Type B pancreatic cell (in vitro differentiated cells): ENCODE measurements at regions not wholly inside any gene's neighbourhood (a gene's known extent, or its start where the extent isn't known, plus 50 kb on each side); places are given as distances from the start of the nearest gene placed in this dataset.

Source experiments
- DNase-seq: peaks from one replicate; pipeline ENCODE4 v3.0.0; 2021; ENCODE audit warnings: mixed read lengths; ENCODE audit not compliant: unreplicated experiment; ENCODE audit errors: extremely low spot score
- H3K27ac Mint-ChIP-seq: 2 replicates; pipeline ENCODE4 v1.8.0; 2021; ENCODE audit warnings: mild to moderate bottlenecking, mixed read lengths
- H3K27me3 Mint-ChIP-seq: 2 replicates; pipeline ENCODE4 v1.8.0; 2021; ENCODE audit warnings: mixed read lengths
- H3K36me3 Mint-ChIP-seq: 2 replicates; pipeline ENCODE4 v1.8.0; 2021; ENCODE audit warnings: mixed read lengths
- H3K4me1 Mint-ChIP-seq: one replicate; pipeline ENCODE4 v1.8.0; 2021; ENCODE audit warnings: mixed read lengths; ENCODE audit not compliant: unreplicated experiment
- H3K4me3 Mint-ChIP-seq: 2 replicates; pipeline ENCODE4 v1.8.0; 2021; ENCODE audit warnings: mild to moderate bottlenecking, mixed read lengths
- H3K9me3 Mint-ChIP-seq: 2 replicates; pipeline ENCODE4 v1.8.0; 2021; ENCODE audit warnings: mixed read lengths
- TF ChIP-seq, protein P1 (sequence below): fragments of 200-600 bp; sonication (generic); conservative IDR thresholded peaks from 2 replicates; pipeline ENCODE4 v1.5.0; 2021; ENCODE audit warnings: antibody characterized with exemption, mild to moderate bottlenecking

DNA sequence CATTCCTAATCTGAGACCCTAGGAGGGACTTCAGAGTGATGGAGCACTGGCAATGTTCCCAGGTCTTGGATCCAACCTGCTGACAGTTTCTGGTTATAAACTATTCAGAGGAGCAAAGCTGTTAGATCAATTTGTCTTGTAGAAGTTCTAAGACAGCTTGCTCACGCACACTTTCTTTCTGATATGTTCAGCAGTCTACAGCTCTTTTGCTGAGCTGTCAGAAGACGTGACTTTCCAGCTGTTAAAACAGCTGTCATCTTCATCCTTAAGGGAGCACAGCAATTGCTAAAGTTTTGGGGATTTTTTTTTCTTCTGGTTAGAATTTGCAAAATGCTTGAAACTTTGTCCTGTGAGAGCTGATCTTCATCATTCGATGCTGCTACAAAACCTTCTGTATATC lies 823.1 kb downstream of the SORCS1 start:
- DNase-seq = no peak
- H3K27ac Mint-ChIP-seq = no peak overlapping the region
- TF ChIP-seq, protein P1, sequence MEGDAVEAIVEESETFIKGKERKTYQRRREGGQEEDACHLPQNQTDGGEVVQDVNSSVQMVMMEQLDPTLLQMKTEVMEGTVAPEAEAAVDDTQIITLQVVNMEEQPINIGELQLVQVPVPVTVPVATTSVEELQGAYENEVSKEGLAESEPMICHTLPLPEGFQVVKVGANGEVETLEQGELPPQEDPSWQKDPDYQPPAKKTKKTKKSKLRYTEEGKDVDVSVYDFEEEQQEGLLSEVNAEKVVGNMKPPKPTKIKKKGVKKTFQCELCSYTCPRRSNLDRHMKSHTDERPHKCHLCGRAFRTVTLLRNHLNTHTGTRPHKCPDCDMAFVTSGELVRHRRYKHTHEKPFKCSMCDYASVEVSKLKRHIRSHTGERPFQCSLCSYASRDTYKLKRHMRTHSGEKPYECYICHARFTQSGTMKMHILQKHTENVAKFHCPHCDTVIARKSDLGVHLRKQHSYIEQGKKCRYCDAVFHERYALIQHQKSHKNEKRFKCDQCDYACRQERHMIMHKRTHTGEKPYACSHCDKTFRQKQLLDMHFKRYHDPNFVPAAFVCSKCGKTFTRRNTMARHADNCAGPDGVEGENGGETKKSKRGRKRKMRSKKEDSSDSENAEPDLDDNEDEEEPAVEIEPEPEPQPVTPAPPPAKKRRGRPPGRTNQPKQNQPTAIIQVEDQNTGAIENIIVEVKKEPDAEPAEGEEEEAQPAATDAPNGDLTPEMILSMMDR = no peak
- H3K4me3 Mint-ChIP-seq = no peak overlapping the region
- peaks cover 6% of the 10 kb centered on the region for H3K27me3 Mint-ChIP-seq
- H3K4me1 Mint-ChIP-seq = no peaks in the 10 kb centered on the region
- no peaks in the 10 kb centered on the region for H3K36me3 Mint-ChIP-seq
- H3K9me3 Mint-ChIP-seq = no peaks in the 10 kb centered on the region

- H3K36me3 Mint-ChIP-seq = no peaks in the 10 kb centered on the region
- no peak overlapping the region for H3K27ac Mint-ChIP-seq
- H3K27me3 Mint-ChIP-seq = peaks cover 6% of the 10 kb centered on the region
- TF ChIP-seq, protein P1 = no peak
- no peak for DNase-seq
- no peaks in the 10 kb centered on the region for H3K9me3 Mint-ChIP-seq
- no peaks in the 10 kb centered on the region for H3K4me1 Mint-ChIP-seq
- H3K4me3 Mint-ChIP-seq = no peak overlapping the region
Observed at GRCh38 chr10:106338486-106338885, 826.0 kb downstream of the SORCS1 start.

DNA sequence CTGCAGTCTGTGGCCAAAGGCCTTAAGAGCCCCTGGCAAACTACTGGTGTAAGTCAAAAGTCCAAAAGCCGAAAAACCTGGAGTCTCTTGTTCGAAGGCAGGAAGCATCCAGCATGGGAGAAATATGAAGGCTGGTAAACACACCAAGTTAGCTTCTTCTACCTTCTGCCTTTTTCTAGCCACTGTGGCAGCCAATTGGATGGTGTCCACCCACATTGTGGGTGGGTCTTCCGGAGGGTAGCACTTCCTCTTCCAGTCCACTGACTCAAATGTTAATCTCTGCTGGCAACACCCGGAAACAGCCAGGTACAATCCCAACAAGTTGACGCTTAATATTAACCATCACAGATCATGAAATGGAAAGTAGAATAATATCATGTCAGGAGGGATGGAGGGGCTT lies 827.6 kb downstream of the SORCS1 start:
- TF ChIP-seq, protein P1 = no peak
- no peak for DNase-seq
- H3K27ac Mint-ChIP-seq = no peak overlapping the region
- no peaks in the 10 kb centered on the region for H3K4me1 Mint-ChIP-seq
- H3K27me3 Mint-ChIP-seq = peaks cover 5% of the 10 kb centered on the region
- no peaks in the 10 kb centered on the region for H3K9me3 Mint-ChIP-seq
- H3K36me3 Mint-ChIP-seq = no peaks in the 10 kb centered on the region
- H3K4me3 Mint-ChIP-seq = no peak overlapping the region

DNA sequence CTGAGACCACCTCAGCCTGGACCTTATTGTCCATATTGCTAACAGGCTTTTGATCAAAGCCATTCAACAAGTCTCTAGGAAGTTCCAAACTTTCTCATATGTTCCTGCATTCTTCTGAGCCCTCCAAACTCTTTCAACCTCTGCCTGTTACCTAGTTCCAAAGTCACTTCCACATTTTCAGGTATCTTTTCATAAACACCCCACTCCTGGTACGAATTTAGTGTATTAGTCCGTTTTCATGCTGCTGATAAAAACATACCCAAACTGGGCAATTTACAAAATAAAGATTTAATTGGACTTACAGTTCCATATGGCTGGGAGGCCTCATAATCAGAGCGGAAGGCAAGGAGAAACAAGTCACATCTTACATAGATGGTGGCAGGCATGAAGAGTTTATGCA lies 836.8 kb downstream of the SORCS1 start:
- H3K9me3 Mint-ChIP-seq = peaks cover 12% of the 10 kb centered on the region

DNA sequence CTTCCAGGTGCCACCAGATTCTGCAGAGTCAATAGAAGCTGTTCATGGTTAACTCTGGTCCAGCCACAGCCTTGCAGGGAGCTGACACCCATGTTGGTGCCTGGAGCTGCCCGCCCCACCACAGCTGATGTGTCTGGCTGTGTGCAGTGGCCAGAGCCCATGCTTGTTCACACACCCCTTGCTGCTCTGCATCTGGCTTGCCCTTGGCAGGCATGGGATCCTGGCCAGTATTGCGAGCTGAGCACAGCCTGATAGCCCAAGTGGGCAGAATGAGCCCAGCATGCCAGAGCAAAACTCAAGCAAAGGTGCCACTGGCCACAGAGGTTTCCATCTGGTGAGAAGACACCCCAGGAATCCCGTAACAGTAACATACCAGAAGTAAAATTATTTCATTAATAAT lies 843.6 kb downstream of the SORCS1 start:
- H3K4me3 Mint-ChIP-seq = no peak overlapping the region
- peaks cover 10% of the 10 kb centered on the region for H3K27me3 Mint-ChIP-seq
- no peak for DNase-seq
- H3K4me1 Mint-ChIP-seq = peaks cover 8% of the 10 kb centered on the region
- H3K9me3 Mint-ChIP-seq = peaks cover 2% of the 10 kb centered on the region
- TF ChIP-seq, protein P1 = no peak
- no peaks in the 10 kb centered on the region for H3K36me3 Mint-ChIP-seq
- H3K27ac Mint-ChIP-seq = no peak overlapping the region

More for the DNA sequence above, 836.8 kb downstream of the SORCS1 start:
- Mint-ChIP-seq H3K4me1 (no peaks in the 10 kb centered on the region), H3K36me3 (no peaks in the 10 kb centered on the region), H3K27ac (no peak overlapping the region), H3K4me3 (no peak overlapping the region), H3K27me3 (no peaks in the 10 kb centered on the region)
- TF ChIP-seq, protein P1 = no peak
- no peak for DNase-seq

- no peaks in the 10 kb centered on the region for H3K9me3 Mint-ChIP-seq
- TF ChIP-seq, protein P1 = no peak
Observed at GRCh38 chr10:106320078-106320477, 844.4 kb downstream of the SORCS1 start.

More at GRCh38 chr10:106320078-106320477, 844.4 kb downstream of the SORCS1 start:
- peaks cover 14% of the 10 kb centered on the region for H3K27me3 Mint-ChIP-seq
- peaks cover 8% of the 10 kb centered on the region for H3K4me1 Mint-ChIP-seq
- H3K27ac Mint-ChIP-seq = no peak overlapping the region
- H3K36me3 Mint-ChIP-seq = no peaks in the 10 kb centered on the region
- H3K4me3 Mint-ChIP-seq = no peak overlapping the region
- DNase-seq = no peak
